Spleen (tissue), 11 donors: ENCODE measurements at regions not wholly inside any gene's neighbourhood (a gene's known extent, or its start where the extent isn't known, plus 50 kb on each side); places are given as distances from the start of the nearest gene placed in this dataset.

Experiments used
- DNase-seq: peaks from one replicate; pipeline ENCODE4 v3.0.0-alpha.2; 2020
- H3K27ac ChIP-seq, 8 donors: fragments of 200-600 bp; sonication (generic) in 7 of 8; 1 replicate in 4 of 8; 2 replicates in 4 of 8; pipeline versions ENCODE4 v1.5.0 to v1.8.0; 2016 to 2021; ENCODE audit warnings: inconsistent platforms in 4 of 8, mild to moderate bottlenecking in 4 of 8, moderate library complexity in 1 of 8
- H3K27me3 ChIP-seq, 7 donors: fragments of 200-600 bp; sonication (generic) in 6 of 7; replicated peaks in 1 of 7; 1 replicate in 4 of 7; 2 replicates in 3 of 7; pipeline versions ENCODE4 v1.5.0 to v1.8.0; 2016 to 2021; ENCODE audit warnings: inconsistent platforms in 3 of 7, mild to moderate bottlenecking in 1 of 7
- H3K36me3 ChIP-seq, 6 donors: fragments of 200-600 bp; sonication (generic) in 5 of 6; 1 replicate in 4 of 6; 2 replicates in 2 of 6; pipeline versions ENCODE4 v1.5.0 to v1.8.0; 2016 to 2021; ENCODE audit warnings: inconsistent platforms in 2 of 6
- H3K4me1 ChIP-seq, 6 donors: fragments of 200-600 bp; sonication (generic) in 5 of 6; 1 replicate in 3 of 6; 2 replicates in 3 of 6; pipeline versions ENCODE4 v1.5.0 to v1.8.0; 2016 to 2021; ENCODE audit warnings: inconsistent platforms in 3 of 6
- H3K4me3 ChIP-seq, 8 donors: fragments of 200-600 bp; sonication (generic) in 7 of 8; 1 replicate in 4 of 8; 2 replicates in 4 of 8; pipeline versions ENCODE4 v1.5.0 to v1.8.0; 2016 to 2021; ENCODE audit warnings: inconsistent platforms in 4 of 8, mild to moderate bottlenecking in 4 of 8, moderate library complexity in 2 of 8
- H3K9me3 ChIP-seq, 8 donors: fragments of 200-600 bp; sonication (generic) in 7 of 8; 1 replicate in 4 of 8; 2 replicates in 4 of 8; pipeline versions ENCODE4 v1.5.0 to v1.8.0; 2016 to 2021; ENCODE audit warnings: inconsistent platforms in 4 of 8
- POLR2A ChIP-seq, 3 donors: fragments of 450-650 bp; IDR thresholded peaks; one replicate each; pipeline ENCODE4 v1.5.1; 2017; ENCODE audit warnings: antibody characterized with exemption in 3 of 3, mild to moderate bottlenecking in 1 of 3
- POLR2AphosphoS5 ChIP-seq, 3 donors: sonication (generic); formaldehyde crosslinking; IDR thresholded peaks; one replicate each; pipeline ENCODE4 v1.5.1; 2017; ENCODE audit warnings: antibody characterized with exemption in 3 of 3
- WGBS, 5 donors: extraction: QIAGEN DNeasy Blood & Tissue Kit in 3 of 5; methylation state at CpG; one replicate each; pipeline versions ENCODE4 v1.1.5 to v1.1.7; 2013 to 2018; 5-methylcytosine and 5-hydroxymethylcytosine counted together
- intact Hi-C: fragments of 100-400 bp; cut with DNase I; formaldehyde crosslinking; loops from one replicate; pipeline ENCODE4 v1.15.0; 2023; ENCODE audit warnings: low total_unique reads
- TF ChIP-seq, protein P1 (sequence below), 11 experiments: fragments of 200-600 bp in 7 of 11; fragments of 450-650 bp in 4 of 11; sonication (generic) in 4 of 11; IDR thresholded peaks in 8 of 11; conservative IDR thresholded peaks in 3 of 11; 1 replicate in 7 of 11; 2 replicates in 4 of 11; pipeline versions ENCODE4 v1.4.0 to v1.8.0; 2016 to 2021; ENCODE audit warnings: antibody characterized with exemption in 11 of 11, inconsistent platforms in 4 of 11, mild to moderate bottlenecking in 1 of 11
- donor health status: healthy with polysubstance abuse.
- donor health status: DM: no; HTN: no; CAD: no; lungs with moderate emphysema.
- donor health status: DM: no; HTN: no; CAD: no.
- donor health status: Bipolar disorder and iron deficiency.
- donor health status: healthy.
- donor health status: DM: no; HTN: no; CAD: no.
- donor health status: DM: yes; HTN: yes; CAD: no.

DNA sequence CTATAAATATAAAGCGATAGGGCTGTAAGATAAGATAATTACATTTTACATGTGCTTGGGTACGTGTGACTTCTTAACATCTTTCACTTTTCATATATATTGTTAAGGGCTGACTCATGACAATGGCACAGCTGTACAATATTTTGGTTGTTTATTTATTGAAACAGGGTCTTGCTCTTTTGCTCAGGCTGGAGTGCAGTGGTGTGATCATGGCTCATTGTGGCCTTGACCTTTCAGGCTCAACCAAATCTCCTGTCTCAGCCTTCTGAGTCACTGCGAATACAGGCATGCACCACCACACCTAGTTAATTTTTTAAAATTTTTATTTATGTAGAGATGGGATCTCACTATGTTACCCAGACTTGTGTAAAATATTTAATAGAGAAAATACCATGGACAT, 2532.4 kb upstream of the PCDH20 start:
- Histone ChIP-seq H3K36me3 (no peaks in the 10 kb centered on the region), H3K4me1 (no peaks in the 10 kb centered on the region), H3K4me3 (no peak overlapping the region), H3K27ac (no peak overlapping the region), H3K27me3 (no peaks in the 10 kb centered on the region), H3K9me3 (peaks cover 0 to 11% (median 3%) of the 10 kb centered on the region in 8 donors)
- DNase-seq = no peak
- no peak for TF ChIP-seq POLR2A (IDR thresholded peaks at IDR 0.05)
- TF ChIP-seq, protein P1, sequence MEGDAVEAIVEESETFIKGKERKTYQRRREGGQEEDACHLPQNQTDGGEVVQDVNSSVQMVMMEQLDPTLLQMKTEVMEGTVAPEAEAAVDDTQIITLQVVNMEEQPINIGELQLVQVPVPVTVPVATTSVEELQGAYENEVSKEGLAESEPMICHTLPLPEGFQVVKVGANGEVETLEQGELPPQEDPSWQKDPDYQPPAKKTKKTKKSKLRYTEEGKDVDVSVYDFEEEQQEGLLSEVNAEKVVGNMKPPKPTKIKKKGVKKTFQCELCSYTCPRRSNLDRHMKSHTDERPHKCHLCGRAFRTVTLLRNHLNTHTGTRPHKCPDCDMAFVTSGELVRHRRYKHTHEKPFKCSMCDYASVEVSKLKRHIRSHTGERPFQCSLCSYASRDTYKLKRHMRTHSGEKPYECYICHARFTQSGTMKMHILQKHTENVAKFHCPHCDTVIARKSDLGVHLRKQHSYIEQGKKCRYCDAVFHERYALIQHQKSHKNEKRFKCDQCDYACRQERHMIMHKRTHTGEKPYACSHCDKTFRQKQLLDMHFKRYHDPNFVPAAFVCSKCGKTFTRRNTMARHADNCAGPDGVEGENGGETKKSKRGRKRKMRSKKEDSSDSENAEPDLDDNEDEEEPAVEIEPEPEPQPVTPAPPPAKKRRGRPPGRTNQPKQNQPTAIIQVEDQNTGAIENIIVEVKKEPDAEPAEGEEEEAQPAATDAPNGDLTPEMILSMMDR (IDR thresholded peaks at IDR 0.05 in 8 of 11, conservative IDR thresholded peaks at IDR 0.05 in 3 of 11) = no peak
- TF ChIP-seq POLR2AphosphoS5 (IDR thresholded peaks at IDR 0.05) = no peak
- intact Hi-C loops = no loop called here
- WGBS, 5 donors = 81 to 91% (median 84%) methylated on average over 3 of the region's 3 CpGs

DNA sequence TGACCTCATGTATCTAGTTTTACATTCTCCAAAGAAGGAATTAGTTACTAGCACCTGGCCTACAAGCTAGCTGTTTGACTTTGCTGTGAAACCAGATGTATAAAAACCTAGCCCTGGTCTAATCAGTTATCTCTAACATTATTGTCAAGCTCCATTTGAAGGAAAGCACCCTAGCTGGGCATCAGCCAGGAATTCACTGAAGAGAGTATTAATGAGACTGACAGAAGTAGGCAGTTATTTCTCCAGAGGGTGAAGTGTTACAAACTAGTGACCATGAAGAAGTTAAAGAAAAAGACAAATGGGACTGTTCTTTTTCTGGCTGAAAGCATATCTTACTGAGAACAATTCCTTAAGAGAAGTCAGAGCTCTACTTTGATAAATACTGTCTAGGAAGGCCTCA, 2529.3 kb upstream of the PCDH20 start:
- H3K9me3 ChIP-seq = peaks cover 0 to 5% (median 0%) of the 10 kb centered on the region in 8 donors
- H3K36me3 ChIP-seq = no peaks in the 10 kb centered on the region
- no peaks in the 10 kb centered on the region for H3K27me3 ChIP-seq
- H3K4me3 ChIP-seq = no peak overlapping the region
- H3K27ac ChIP-seq = no peak overlapping the region
- TF ChIP-seq POLR2AphosphoS5 (IDR thresholded peaks at IDR 0.05) = no peak
- TF ChIP-seq, protein P1 (IDR thresholded peaks at IDR 0.05 in 8 of 11, conservative IDR thresholded peaks at IDR 0.05 in 3 of 11) = no peak
- TF ChIP-seq POLR2A (IDR thresholded peaks at IDR 0.05) = no peak
- H3K4me1 ChIP-seq = no peaks in the 10 kb centered on the region
- no peak for DNase-seq
- intact Hi-C loops = no loop called here

DNA sequence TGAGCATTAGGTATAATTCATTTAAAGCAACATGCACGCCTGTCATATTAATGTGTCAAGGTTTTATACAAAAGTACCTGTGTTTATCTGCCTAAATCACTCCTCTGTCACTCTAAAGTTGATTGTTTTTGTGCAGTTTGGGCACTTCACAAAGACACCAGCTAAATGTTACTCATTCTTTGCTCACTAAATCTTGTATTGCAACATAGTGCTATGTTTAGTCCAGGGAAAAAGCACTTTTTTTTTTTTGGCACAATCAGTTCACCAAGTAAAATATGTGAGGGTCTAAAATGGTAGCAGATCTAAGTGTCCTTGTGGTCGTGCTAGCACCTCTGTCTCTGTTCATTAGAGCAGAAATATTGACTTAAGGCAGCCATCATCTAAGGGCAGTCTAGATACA, 2526.7 kb upstream of the PCDH20 start:
- no peak overlapping the region for H3K27ac ChIP-seq
- TF ChIP-seq POLR2AphosphoS5 (IDR thresholded peaks at IDR 0.05) (no peak), POLR2A (IDR thresholded peaks at IDR 0.05) (no peak)
- TF ChIP-seq, protein P1 (IDR thresholded peaks at IDR 0.05 in 8 of 11, conservative IDR thresholded peaks at IDR 0.05 in 3 of 11) = no peak
- WGBS, 5 donors = 57 to 70% (median 60%) methylated on average over 2 of the region's 2 CpGs
- H3K4me1 ChIP-seq = no peaks in the 10 kb centered on the region
- no peak for DNase-seq
- intact Hi-C loops = no loop called here
- no peaks in the 10 kb centered on the region for H3K27me3 ChIP-seq
- H3K4me3 ChIP-seq = no peak overlapping the region
- peaks cover 0 to 5% (median 0%) of the 10 kb centered on the region in 8 donors for H3K9me3 ChIP-seq
- H3K36me3 ChIP-seq = no peaks in the 10 kb centered on the region

DNA sequence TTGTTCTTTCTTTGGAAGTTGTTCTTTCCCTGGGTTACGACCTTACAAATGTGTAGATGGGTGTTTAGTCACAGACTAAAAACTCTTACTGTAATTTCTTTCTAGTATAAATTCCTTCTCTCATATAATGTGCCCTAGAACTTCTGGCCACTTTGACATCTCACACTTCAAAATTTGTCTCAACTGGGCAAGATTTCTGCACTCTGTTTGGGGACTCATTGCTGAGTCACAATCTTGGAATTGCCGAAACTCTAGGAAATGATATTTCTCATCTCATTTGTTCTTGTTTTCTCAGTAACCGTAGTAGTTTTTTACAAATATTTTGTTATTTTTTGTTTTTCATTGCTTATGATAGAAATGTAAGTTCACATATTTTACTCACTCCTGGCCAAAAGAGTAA, 2523.2 kb upstream of the PCDH20 start:
- DNase-seq = no peak
- H3K9me3 ChIP-seq = peaks cover 0 to 15% (median 3%) of the 10 kb centered on the region in 8 donors
- H3K4me1 ChIP-seq = no peaks in the 10 kb centered on the region
- TF ChIP-seq, protein P1 (IDR thresholded peaks at IDR 0.05 in 8 of 11, conservative IDR thresholded peaks at IDR 0.05 in 3 of 11) = no peak
- TF ChIP-seq POLR2AphosphoS5 (IDR thresholded peaks at IDR 0.05) (no peak), POLR2A (IDR thresholded peaks at IDR 0.05) (no peak)
- intact Hi-C loops = no loop called here
- H3K27ac ChIP-seq = no peak overlapping the region
- no peak overlapping the region for H3K4me3 ChIP-seq
- H3K27me3 ChIP-seq = no peaks in the 10 kb centered on the region
- WGBS, 5 donors = 88 to 93% (median 91%) methylated on average over 3 of the region's 3 CpGs
- no peaks in the 10 kb centered on the region for H3K36me3 ChIP-seq
